ENCODE measurements at regions not wholly inside any gene's neighbourhood (a gene's known extent, or its start where the extent isn't known, plus 50 kb on each side); places are given as distances from the start of the nearest gene placed in this dataset.

GRCh38 chr6:141736104-141736503 is 396.6 kb upstream of the GJE1 start:
- H3K36me3 Mint-ChIP-seq (ENCODE audit: low read depth): no peaks in the 10 kb centered on the region
- no peak overlapping the region for H3K27ac Mint-ChIP-seq
- H3K9me3 Mint-ChIP-seq: no peaks in the 10 kb centered on the region
- ATAC-seq (ENCODE audit: low read depth): no peak
- H3K27me3 Mint-ChIP-seq: no peaks in the 10 kb centered on the region
- H3K4me3 Mint-ChIP-seq: no peak overlapping the region
- no peak for DNase-seq
- no peak for TF ChIP-seq CTCF (IDR thresholded peaks at IDR 0.05)
- POLR2A ChIA-PET: no interaction called here
- CTCF ChIA-PET: no interaction called here
- no peaks in the 10 kb centered on the region for H3K4me1 Mint-ChIP-seq
- intact Hi-C loops (cut with micrococcal nuclease): no loop called here

DNA sequence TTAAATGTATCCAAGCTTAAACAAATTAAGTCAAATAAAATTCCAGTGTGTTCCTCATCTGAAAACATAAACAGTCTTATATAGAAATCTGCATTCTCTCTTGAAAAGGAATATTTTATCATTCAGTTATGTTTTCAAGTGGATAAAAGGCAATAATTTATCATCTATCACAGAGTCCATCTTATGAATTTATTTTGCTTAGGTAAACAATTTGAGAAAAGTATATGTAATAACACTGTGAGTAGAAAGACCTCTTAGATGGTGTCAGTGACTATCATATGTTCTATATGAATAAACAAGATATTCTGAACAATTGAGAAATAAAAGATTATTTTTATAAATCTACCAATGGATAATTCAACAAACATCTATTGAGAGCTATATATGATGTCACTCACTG is 397.6 kb upstream of the GJE1 start:
- CTCF ChIA-PET: no interaction called here
- Mint-ChIP-seq H3K27me3 (no peaks in the 10 kb centered on the region), H3K4me3 (no peak overlapping the region), H3K9me3 (no peaks in the 10 kb centered on the region), H3K4me1 (no peaks in the 10 kb centered on the region), H3K27ac (no peak overlapping the region), H3K36me3 (ENCODE audit: low read depth) (no peaks in the 10 kb centered on the region)
- DNase-seq (no peak), ATAC-seq (ENCODE audit: low read depth) (no peak)
- POLR2A ChIA-PET: no interaction called here
- intact Hi-C loops (cut with micrococcal nuclease): no loop called here
- no peak for TF ChIP-seq CTCF (IDR thresholded peaks at IDR 0.05)

GRCh38 chr6:141734071-141734840 is 398.5 kb upstream of the GJE1 start:
- ATAC-seq (ENCODE audit: low read depth): no peak
- H3K36me3 Mint-ChIP-seq (ENCODE audit: low read depth): no peaks in the 10 kb centered on the region
- DNase-seq: no peak
- H3K27ac Mint-ChIP-seq: no peak overlapping the region
- no peaks in the 10 kb centered on the region for H3K27me3 Mint-ChIP-seq
- no peaks in the 10 kb centered on the region for H3K9me3 Mint-ChIP-seq
- no peaks in the 10 kb centered on the region for H3K4me1 Mint-ChIP-seq
- H3K4me3 Mint-ChIP-seq: no peak overlapping the region
- CTCF ChIA-PET: no interaction called here
- intact Hi-C loops (cut with micrococcal nuclease): no loop called here
- POLR2A ChIA-PET: no interaction called here
- no peak for TF ChIP-seq CTCF (IDR thresholded peaks at IDR 0.05)

DNA sequence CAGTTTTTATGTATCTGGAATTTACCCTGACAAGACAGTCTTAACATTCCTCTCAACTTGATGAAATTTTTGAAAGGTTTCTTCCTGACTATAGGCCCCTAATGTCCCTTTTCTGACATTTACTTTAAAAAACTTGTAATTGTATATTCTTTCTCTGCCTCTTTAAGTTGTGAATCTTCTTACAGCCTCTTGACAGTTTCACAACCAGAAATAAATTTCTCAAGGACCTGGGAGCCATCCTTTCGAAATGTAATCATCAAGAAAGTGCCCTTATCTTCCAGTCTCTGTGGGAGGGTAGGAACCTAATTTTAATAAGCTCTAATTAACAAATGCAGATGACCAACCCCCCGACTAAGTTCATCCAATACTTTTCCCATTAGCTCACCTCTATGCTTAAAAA is 403.6 kb upstream of the GJE1 start:
- ATAC-seq (ENCODE audit: low read depth) (no peak), DNase-seq (no peak)
- Mint-ChIP-seq H3K36me3 (ENCODE audit: low read depth) (no peaks in the 10 kb centered on the region), H3K4me3 (no peak overlapping the region), H3K27ac (no peak overlapping the region), H3K4me1 (no peaks in the 10 kb centered on the region), H3K27me3 (no peaks in the 10 kb centered on the region), H3K9me3 (no peaks in the 10 kb centered on the region)
- ChIA-PET CTCF (no interaction called here), POLR2A (no interaction called here)
- intact Hi-C loops (cut with micrococcal nuclease): no loop called here
- TF ChIP-seq CTCF (IDR thresholded peaks at IDR 0.05): no peak

DNA sequence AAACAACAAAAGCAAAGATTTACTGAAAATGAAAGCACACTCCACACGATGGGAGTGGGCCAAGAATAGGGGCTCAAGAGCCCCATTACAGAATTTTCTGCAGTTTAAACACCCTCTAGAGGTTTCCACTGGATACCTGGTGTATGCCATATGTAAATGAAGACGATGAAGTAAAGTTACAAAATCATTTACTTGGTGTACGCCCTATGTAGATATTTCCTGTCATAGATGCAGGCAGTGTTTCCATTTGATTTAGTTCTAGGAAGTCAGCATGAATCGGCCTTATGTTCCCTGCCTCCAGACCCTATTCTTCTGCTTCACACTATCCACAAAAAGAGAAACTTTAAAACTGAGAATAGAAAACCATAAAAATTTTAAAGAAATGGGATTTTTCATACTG is 404.4 kb upstream of the GJE1 start:
- CTCF ChIA-PET: no interaction called here
- no peaks in the 10 kb centered on the region for H3K27me3 Mint-ChIP-seq

More for the DNA sequence above, 404.4 kb upstream of the GJE1 start:
- H3K27ac Mint-ChIP-seq: no peak overlapping the region
- no peak overlapping the region for H3K4me3 Mint-ChIP-seq
- H3K4me1 Mint-ChIP-seq: no peaks in the 10 kb centered on the region
- no peak for DNase-seq
- H3K9me3 Mint-ChIP-seq: no peaks in the 10 kb centered on the region
- POLR2A ChIA-PET: no interaction called here
- TF ChIP-seq CTCF (IDR thresholded peaks at IDR 0.05): no peak
- H3K36me3 Mint-ChIP-seq (ENCODE audit: low read depth): no peaks in the 10 kb centered on the region
- ATAC-seq (ENCODE audit: low read depth): no peak
- intact Hi-C loops (cut with micrococcal nuclease): no loop called here
